ENCODE measurements at regions not wholly inside any gene's neighbourhood (a gene's known extent, or its start where the extent isn't known, plus 50 kb on each side); places are given as distances from the start of the nearest gene placed in this dataset.

GRCh38 chr1:101316799-101317198 lies 80.0 kb downstream of the S1PR1 start:
- H3K4me1 ChIP-seq, result no peaks in the 10 kb centered on the region
- in situ Hi-C loops (cut with MboI; ENCODE audit: low pct_ligation_motif_present in 1 of 4, low pct_unique_long_range_greater_than_20kb in 1 of 4, low sequenced_read_pairs in 3 of 4), result no loop called here
- no peak overlapping the region for H3K4me3 ChIP-seq
- H3K27ac ChIP-seq, result no peak overlapping the region
- TF ChIP-seq POLR2AphosphoS5 (IDR thresholded peaks at IDR 0.05) (no peak), POLR2A (IDR thresholded peaks at IDR 0.05) (no peak), CTCF (IDR thresholded peaks at IDR 0.05) (no peak), EP300 (IDR thresholded peaks at IDR 0.05; ENCODE audit: low read depth) (no peak)
- no peaks in the 10 kb centered on the region for H3K36me3 ChIP-seq
- H3K27me3 ChIP-seq, result no peaks in the 10 kb centered on the region
- 80 to 85% methylated on average over 4 of the region's 4 CpGs for WGBS, 2 donors (ENCODE audit: low coverage in 1 of 2)
- no peaks in the 10 kb centered on the region for H3K9me3 ChIP-seq
- no peak for DNase-seq
- intact Hi-C loops (cut with DNase I; ENCODE audit: low total_unique reads), result no loop called here

- in situ Hi-C loops (cut with MboI; ENCODE audit: low pct_ligation_motif_present in 1 of 4, low pct_unique_long_range_greater_than_20kb in 1 of 4, low sequenced_read_pairs in 3 of 4) (no loop called here), intact Hi-C loops (cut with DNase I; ENCODE audit: low total_unique reads) (no loop called here)
- Histone ChIP-seq H3K4me3 (no peak overlapping the region), H3K27me3 (no peaks in the 10 kb centered on the region), H3K9me3 (no peaks in the 10 kb centered on the region), H3K4me1 (no peaks in the 10 kb centered on the region), H3K36me3 (no peaks in the 10 kb centered on the region), H3K27ac (no peak overlapping the region)
- no peak for TF ChIP-seq POLR2A (IDR thresholded peaks at IDR 0.05)
- TF ChIP-seq POLR2AphosphoS5 (IDR thresholded peaks at IDR 0.05), result no peak
- no peak for TF ChIP-seq EP300 (IDR thresholded peaks at IDR 0.05; ENCODE audit: low read depth)
- no peak for TF ChIP-seq CTCF (IDR thresholded peaks at IDR 0.05)
- no peak for DNase-seq
- 50 to 95% methylated on average over 1 to 3 of the region's 3 CpGs for WGBS, 2 donors (ENCODE audit: low coverage in 1 of 2)
These were observed 80.8 kb downstream of the S1PR1 start for GRCh38 chr1:101317590-101317989.

GRCh38 chr1:101323535-101323934 lies 86.7 kb downstream of the S1PR1 start:
- Histone ChIP-seq H3K9me3 (no peaks in the 10 kb centered on the region), H3K27me3 (no peaks in the 10 kb centered on the region), H3K4me1 (no peaks in the 10 kb centered on the region), H3K27ac (no peak overlapping the region), H3K36me3 (no peaks in the 10 kb centered on the region), H3K4me3 (no peak overlapping the region)
- TF ChIP-seq POLR2A (IDR thresholded peaks at IDR 0.05) (no peak), EP300 (IDR thresholded peaks at IDR 0.05; ENCODE audit: low read depth) (no peak), CTCF (IDR thresholded peaks at IDR 0.05) (no peak), POLR2AphosphoS5 (IDR thresholded peaks at IDR 0.05) (no peak)
- intact Hi-C loops (cut with DNase I; ENCODE audit: low total_unique reads) (no loop called here), in situ Hi-C loops (cut with MboI; ENCODE audit: low pct_ligation_motif_present in 1 of 4, low pct_unique_long_range_greater_than_20kb in 1 of 4, low sequenced_read_pairs in 3 of 4) (no loop called here)
- no peak for DNase-seq
- 80 to 98% methylated on average over 1 of the region's 1 CpG for WGBS, 2 donors (ENCODE audit: low coverage in 1 of 2)

GRCh38 chr1:101325144-101325543 lies 88.3 kb downstream of the S1PR1 start:
- no peak for TF ChIP-seq POLR2A (IDR thresholded peaks at IDR 0.05)
- TF ChIP-seq CTCF (IDR thresholded peaks at IDR 0.05), result no peak
- no peak for TF ChIP-seq EP300 (IDR thresholded peaks at IDR 0.05; ENCODE audit: low read depth)
- TF ChIP-seq POLR2AphosphoS5 (IDR thresholded peaks at IDR 0.05), result no peak
- Histone ChIP-seq H3K4me3 (no peak overlapping the region), H3K4me1 (no peaks in the 10 kb centered on the region), H3K36me3 (no peaks in the 10 kb centered on the region), H3K27me3 (no peaks in the 10 kb centered on the region), H3K27ac (no peak overlapping the region), H3K9me3 (no peaks in the 10 kb centered on the region)
- in situ Hi-C loops (cut with MboI; ENCODE audit: low pct_ligation_motif_present in 1 of 4, low pct_unique_long_range_greater_than_20kb in 1 of 4, low sequenced_read_pairs in 3 of 4) (no loop called here), intact Hi-C loops (cut with DNase I; ENCODE audit: low total_unique reads) (no loop called here)
- WGBS, 2 donors (ENCODE audit: low coverage in 1 of 2), result 84 to 87% methylated on average over 1 of the region's 1 CpG
- DNase-seq, result no peak
